PFSK-1 (cell line): ENCODE measurements at regions not wholly inside any gene's neighbourhood (a gene's known extent, or its start where the extent isn't known, plus 50 kb on each side); places are given as distances from the start of the nearest gene placed in this dataset.

ENCODE experiments used
- FOXP2 ChIP-seq: optimal IDR thresholded peaks from 2 replicates; pipeline ENCODE3; 2011; ENCODE audit warnings: borderline replicate concordance, control low read depth, inconsistent platforms; ENCODE audit not compliant: insufficient read depth; ENCODE audit errors: extremely low read length, extremely low read depth
- POLR2AphosphoS5 ChIP-seq: IDR thresholded peaks from 2 replicates; pipeline ENCODE4 v1.6.1; 2012; ENCODE audit warnings: low read depth, mild to moderate bottlenecking, control low read depth, low read length, moderate library complexity
- SIN3A ChIP-seq: IDR thresholded peaks from 2 replicates; pipeline ENCODE4 v1.6.1; 2012; ENCODE audit warnings: mild to moderate bottlenecking, low read length, moderate library complexity, borderline replicate concordance; ENCODE audit not compliant: insufficient read depth
- TAF1 ChIP-seq: IDR thresholded peaks from 2 replicates; pipeline ENCODE4 v1.6.1; 2012; ENCODE audit warnings: low read length, control low read depth, borderline replicate concordance; ENCODE audit not compliant: insufficient read depth
- TF ChIP-seq, protein P1 (sequence below), 2 experiments: IDR thresholded peaks; 2 replicates each; pipeline versions ENCODE4 v1.6.1 to v1.8.0; 2011 to 2012; ENCODE audit warnings: low read depth in 2 of 2, low read length in 2 of 2, control low read depth in 1 of 2, inconsistent platforms in 1 of 2, mild to moderate bottlenecking in 1 of 2, moderate library complexity in 1 of 2; ENCODE audit not compliant: insufficient read depth in 1 of 2

DNA sequence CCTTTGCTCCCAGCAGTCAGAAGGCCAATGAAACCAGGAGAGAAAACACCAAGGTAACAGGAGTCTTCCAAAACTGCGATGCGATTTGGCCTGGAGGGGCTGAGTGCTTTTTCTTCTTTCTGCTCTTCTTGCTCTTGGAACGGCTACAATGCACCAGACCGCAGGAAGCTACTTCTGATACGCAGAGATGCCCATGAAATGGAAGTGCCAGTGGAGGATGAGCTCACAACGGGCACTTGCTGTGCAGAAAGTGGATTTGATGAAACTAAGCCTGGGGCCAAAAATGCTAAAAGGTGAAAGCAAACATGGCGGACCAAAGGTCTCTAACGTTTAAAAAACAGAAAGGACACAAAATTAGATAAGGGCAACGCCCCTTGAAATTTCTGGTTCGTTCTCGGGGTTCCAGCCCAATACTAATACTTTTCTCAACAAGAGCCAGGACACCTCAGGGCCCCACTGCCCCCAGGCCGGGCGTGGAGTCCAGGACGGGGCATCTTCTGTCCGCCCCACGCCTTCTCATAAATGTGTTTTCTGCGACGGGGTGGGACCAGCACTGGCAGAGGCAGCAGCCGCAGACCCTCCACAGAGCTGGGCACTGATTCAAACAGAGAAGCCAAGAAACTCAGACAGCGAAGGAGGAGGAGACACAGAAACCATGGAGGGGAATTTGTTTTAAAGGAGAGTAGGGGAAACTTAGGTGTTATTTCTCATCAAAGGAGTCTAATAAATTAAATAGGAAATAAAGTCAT, 101.3 kb downstream of the CRYAA start:
- TF ChIP-seq TAF1: no peak
- no peak for TF ChIP-seq SIN3A

DNA sequence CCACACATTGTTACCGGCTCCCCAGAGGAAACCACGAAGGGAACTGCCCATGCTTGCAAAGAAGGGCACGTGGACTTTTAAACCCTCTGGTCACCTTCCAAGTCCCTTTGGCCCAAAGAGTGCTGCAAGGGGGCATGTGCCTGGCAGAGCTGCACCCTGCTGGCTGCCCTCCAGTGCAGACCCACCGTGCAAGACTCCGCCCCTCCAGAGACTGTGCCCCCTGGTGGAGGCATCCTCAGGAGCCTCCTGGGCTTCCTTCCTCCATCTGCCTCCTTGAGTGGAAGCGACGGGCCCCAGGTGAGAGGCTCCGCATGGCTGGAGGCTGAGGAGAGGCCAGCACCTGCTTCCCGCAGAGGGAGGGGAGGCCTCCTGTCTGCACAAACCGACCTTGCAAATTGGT, 100.6 kb downstream of the CRYAA start:
- TF ChIP-seq, protein P1, sequence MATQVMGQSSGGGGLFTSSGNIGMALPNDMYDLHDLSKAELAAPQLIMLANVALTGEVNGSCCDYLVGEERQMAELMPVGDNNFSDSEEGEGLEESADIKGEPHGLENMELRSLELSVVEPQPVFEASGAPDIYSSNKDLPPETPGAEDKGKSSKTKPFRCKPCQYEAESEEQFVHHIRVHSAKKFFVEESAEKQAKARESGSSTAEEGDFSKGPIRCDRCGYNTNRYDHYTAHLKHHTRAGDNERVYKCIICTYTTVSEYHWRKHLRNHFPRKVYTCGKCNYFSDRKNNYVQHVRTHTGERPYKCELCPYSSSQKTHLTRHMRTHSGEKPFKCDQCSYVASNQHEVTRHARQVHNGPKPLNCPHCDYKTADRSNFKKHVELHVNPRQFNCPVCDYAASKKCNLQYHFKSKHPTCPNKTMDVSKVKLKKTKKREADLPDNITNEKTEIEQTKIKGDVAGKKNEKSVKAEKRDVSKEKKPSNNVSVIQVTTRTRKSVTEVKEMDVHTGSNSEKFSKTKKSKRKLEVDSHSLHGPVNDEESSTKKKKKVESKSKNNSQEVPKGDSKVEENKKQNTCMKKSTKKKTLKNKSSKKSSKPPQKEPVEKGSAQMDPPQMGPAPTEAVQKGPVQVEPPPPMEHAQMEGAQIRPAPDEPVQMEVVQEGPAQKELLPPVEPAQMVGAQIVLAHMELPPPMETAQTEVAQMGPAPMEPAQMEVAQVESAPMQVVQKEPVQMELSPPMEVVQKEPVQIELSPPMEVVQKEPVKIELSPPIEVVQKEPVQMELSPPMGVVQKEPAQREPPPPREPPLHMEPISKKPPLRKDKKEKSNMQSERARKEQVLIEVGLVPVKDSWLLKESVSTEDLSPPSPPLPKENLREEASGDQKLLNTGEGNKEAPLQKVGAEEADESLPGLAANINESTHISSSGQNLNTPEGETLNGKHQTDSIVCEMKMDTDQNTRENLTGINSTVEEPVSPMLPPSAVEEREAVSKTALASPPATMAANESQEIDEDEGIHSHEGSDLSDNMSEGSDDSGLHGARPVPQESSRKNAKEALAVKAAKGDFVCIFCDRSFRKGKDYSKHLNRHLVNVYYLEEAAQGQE (IDR thresholded peaks at IDR 0.05; ENCODE audit: insufficient read depth in 1 of 2, low read depth in 2 of 2, low read length in 2 of 2): no peak
- TF ChIP-seq TAF1 (no peak), POLR2AphosphoS5 (no peak), FOXP2 (no peak), SIN3A (no peak)

DNA sequence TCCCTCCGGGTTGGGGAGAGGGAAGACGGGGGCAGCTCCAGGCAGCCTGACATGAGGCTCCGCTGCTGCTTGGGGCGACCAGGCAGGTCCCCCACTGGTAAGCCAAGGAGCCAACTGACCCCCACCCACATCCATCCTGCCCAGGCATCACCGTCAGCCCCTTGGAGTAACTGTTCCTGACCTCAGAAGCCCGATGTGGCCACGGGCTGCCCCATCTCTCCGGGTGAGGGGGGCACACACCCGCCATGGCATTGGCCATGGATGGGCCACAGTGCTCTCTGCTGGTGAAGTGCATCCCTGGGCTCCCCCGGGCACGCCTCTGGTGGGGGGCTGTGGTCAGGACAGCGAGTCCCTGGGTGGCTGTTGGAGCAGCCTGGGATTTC, 100.0 kb downstream of the CRYAA start:
- TF ChIP-seq TAF1: no peak
- TF ChIP-seq, protein P1 (IDR thresholded peaks at IDR 0.05; ENCODE audit: insufficient read depth in 1 of 2, low read depth in 2 of 2, low read length in 2 of 2): no peak
- no peak for TF ChIP-seq POLR2AphosphoS5

DNA sequence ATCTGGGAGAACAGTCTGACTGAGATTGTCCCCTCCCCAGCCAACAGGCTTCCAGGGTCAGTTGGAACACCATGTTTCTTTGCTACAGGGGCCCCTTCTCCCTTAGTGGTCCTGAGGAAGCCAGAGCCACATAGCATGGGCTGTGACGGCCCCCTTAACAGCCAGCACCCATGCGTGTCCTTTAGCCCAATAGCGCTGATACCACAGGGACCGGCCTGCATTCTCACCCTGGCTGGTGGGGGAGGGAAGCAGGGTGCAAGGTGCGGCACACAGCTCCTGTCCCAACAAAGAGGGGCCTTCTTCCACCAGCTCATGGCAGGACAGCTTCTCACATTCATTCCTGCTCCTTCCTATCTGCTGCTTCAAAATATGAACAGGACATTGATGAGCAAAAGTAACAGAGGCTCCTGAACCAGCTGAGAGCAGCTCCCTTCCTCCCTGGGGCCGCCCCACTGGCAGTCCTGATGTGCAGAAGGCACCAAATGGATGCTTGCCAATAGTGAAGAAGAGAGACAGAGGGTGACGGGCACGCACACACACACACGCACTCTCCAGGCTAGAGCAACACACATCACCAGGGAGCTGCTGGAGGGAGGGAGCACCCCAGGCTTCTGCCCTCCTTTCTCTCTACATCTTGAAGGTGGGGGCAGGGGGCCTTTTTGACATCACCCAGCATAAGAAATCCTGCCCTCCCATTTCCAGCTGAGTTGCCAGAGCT, 99.4 kb downstream of the CRYAA start:
- no peak for TF ChIP-seq FOXP2
- no peak for TF ChIP-seq POLR2AphosphoS5
- no peak for TF ChIP-seq TAF1
- TF ChIP-seq, protein P1 (IDR thresholded peaks at IDR 0.05; ENCODE audit: insufficient read depth in 1 of 2, low read depth in 2 of 2, low read length in 2 of 2): no peak

DNA sequence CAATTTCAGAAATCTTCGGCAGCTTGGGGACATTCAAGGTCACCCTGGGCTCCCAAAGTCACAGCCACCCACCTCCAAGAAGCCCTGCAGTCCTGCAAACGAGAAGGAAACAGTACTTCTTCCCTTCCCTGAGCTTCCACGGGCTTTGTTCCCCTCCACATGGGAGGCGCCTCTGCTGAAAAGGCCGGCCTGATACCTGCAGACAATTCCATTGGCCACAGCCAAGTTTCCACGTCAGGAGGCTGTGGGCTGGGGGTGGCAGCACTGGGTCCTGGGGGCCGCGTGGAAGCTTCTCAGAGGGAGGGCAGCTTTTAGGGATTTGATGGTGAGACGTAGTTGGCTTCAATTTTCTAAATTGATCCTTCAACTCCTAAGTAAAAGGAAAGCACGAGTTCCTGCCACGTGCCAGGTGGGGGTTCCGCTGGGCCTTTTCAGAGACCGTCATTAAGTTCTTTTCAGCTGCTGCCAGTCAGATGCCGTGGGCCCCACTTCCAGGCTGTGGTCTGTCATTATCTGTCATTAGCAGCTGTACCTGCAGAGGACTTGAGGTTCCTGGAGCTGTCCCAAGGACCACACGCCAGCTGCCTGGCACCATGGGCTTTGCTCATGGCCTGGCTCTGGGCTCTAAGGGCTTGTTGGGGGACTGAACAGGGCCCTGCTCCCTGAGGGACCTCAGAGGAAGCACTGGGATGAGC, 98.7 kb downstream of the CRYAA start:
- no peak for TF ChIP-seq SIN3A
- TF ChIP-seq, protein P1 (IDR thresholded peaks at IDR 0.05; ENCODE audit: insufficient read depth in 1 of 2, low read depth in 2 of 2, low read length in 2 of 2): no peak
- no peak for TF ChIP-seq POLR2AphosphoS5
- no peak for TF ChIP-seq TAF1
- no peak for TF ChIP-seq FOXP2
